Muscle of leg (tissue), 3 donors: ENCODE measurements at regions not wholly inside any gene's neighbourhood (a gene's known extent, or its start where the extent isn't known, plus 50 kb on each side); places are given as distances from the start of the nearest gene placed in this dataset.
"Not testable (repeated sequence)": the region's sequence is repeated elsewhere in the genome, so short reads cannot be mapped to it uniquely, and the experiment has no call there.

ENCODE experiments used
- DNase-seq: peaks from one replicate; pipeline ENCODE4 v3.0.0; 2013
- H3K27ac ChIP-seq: one replicate; pipeline ENCODE4 v1.5.1; 2013; ENCODE audit warnings: mild to moderate bottlenecking, low read length, control low read depth
- H3K27me3 ChIP-seq: one replicate; pipeline ENCODE4 v1.6.1; 2013; ENCODE audit warnings: low read length; ENCODE audit not compliant: control insufficient read depth, insufficient read depth
- H3K36me3 ChIP-seq: one replicate; pipeline ENCODE4 v1.6.1; 2013; ENCODE audit warnings: low read length; ENCODE audit not compliant: control insufficient read depth, insufficient read depth
- H3K4me1 ChIP-seq: one replicate; pipeline ENCODE4 v1.6.1; 2013; ENCODE audit warnings: low read length; ENCODE audit not compliant: control insufficient read depth, insufficient read depth
- H3K4me3 ChIP-seq: one replicate; pipeline ENCODE4 v1.5.1; 2013; ENCODE audit warnings: low read length, control low read depth
- H3K9me3 ChIP-seq: replicated peaks from 2 replicates; pipeline ENCODE4 v1.6.1; 2013; ENCODE audit warnings: low read depth, low read length; ENCODE audit not compliant: control insufficient read depth
- WGBS: methylation state at CpG from one replicate; pipeline ENCODE4 v1.1.5; 2013; ENCODE audit warnings: missing lambda C conversion rate; ENCODE audit not compliant: insufficient coverage; 5-methylcytosine and 5-hydroxymethylcytosine counted together

- Histone ChIP-seq H3K4me1 (peaks cover 11% of the 10 kb centered on the region), H3K27ac (no peak overlapping the region), H3K4me3 (no peak overlapping the region), H3K36me3 (no peaks in the 10 kb centered on the region), H3K9me3 (peaks cover 9% of the 10 kb centered on the region), H3K27me3 (peaks cover 2% of the 10 kb centered on the region)
- 17% methylated on average over 13 of the region's 19 CpGs for WGBS
- peak; percentile 55 for DNase-seq
These were observed 167.7 kb upstream of the WSCD1 start for GRCh38 chr17:5902181-5903140.

DNA sequence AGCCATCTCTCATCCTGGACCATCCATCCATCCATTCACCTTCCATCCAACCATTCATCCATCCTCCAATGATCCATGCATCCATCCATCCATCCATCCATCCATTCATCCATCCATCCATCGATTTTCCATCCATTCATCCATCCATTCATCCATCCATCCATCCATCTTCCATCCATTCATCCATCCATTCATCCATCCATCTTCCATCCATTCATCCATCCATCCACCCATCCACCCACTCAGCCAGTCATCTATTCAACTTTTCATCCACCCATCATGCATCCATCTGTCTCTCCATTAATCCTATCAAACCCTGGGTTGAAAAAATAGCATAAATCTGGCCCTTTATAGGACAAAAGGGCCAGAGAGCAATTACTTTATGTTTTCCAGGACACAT lies 158.3 kb upstream of the WSCD1 start:
- Histone ChIP-seq H3K4me3 (no peak overlapping the region), H3K36me3 (no peaks in the 10 kb centered on the region), H3K27ac (no peak overlapping the region), H3K9me3 (no peaks in the 10 kb centered on the region), H3K4me1 (no peaks in the 10 kb centered on the region), H3K27me3 (no peaks in the 10 kb centered on the region)
- WGBS = 40% methylated on average over 1 of the region's 1 CpG
- no peak for DNase-seq

GRCh38 chr17:5913032-5913531 lies 157.1 kb upstream of the WSCD1 start:
- Histone ChIP-seq H3K4me1 (no peaks in the 10 kb centered on the region), H3K27ac (no peak overlapping the region), H3K36me3 (no peaks in the 10 kb centered on the region), H3K27me3 (no peaks in the 10 kb centered on the region), H3K4me3 (no peak overlapping the region), H3K9me3 (no peaks in the 10 kb centered on the region)
- WGBS = 51% methylated on average over 2 of the region's 7 CpGs
- DNase-seq = no peak

GRCh38 chr17:5913641-5914040 lies 156.5 kb upstream of the WSCD1 start:
- no peak overlapping the region for H3K27ac ChIP-seq
- H3K9me3 ChIP-seq = no peaks in the 10 kb centered on the region
- no peaks in the 10 kb centered on the region for H3K36me3 ChIP-seq
- no peak overlapping the region for H3K4me3 ChIP-seq
- DNase-seq = no peak
- 71% methylated on average over 1 of the region's 1 CpG for WGBS
- no peaks in the 10 kb centered on the region for H3K27me3 ChIP-seq
- H3K4me1 ChIP-seq = no peaks in the 10 kb centered on the region

DNA sequence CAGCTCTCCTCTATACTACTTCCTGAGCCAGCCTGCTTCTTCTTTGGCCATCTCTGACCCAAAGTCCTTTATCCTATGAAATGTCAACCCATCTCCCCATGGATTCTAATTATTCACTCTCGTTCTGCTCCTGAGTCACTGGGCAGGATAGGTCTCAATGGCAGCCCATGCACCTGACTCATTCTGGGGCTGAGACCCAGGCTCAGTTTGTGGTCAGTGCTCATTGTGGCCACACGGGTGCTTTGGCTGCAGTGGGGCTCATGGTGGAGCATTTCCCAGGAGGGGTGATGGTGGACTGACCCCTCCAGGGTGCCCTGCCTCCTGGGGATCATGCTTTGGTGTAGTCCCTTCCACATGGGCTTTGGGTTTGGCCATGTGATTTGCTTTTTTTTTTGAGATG lies 154.8 kb upstream of the WSCD1 start:
- DNase-seq = no peak
- WGBS = 67% methylated on average over 2 of the region's 2 CpGs
- no peaks in the 10 kb centered on the region for H3K27me3 ChIP-seq
- H3K36me3 ChIP-seq = no peaks in the 10 kb centered on the region
- peaks cover 2% of the 10 kb centered on the region for H3K4me1 ChIP-seq
- H3K4me3 ChIP-seq = no peak overlapping the region
- no peaks in the 10 kb centered on the region for H3K9me3 ChIP-seq
- no peak overlapping the region for H3K27ac ChIP-seq

- no peaks in the 10 kb centered on the region for H3K9me3 ChIP-seq
- no peaks in the 10 kb centered on the region for H3K36me3 ChIP-seq
- DNase-seq = no peak
- H3K27ac ChIP-seq = no peak overlapping the region
- peaks cover 2% of the 10 kb centered on the region for H3K4me1 ChIP-seq
- no peak overlapping the region for H3K4me3 ChIP-seq
- no peaks in the 10 kb centered on the region for H3K27me3 ChIP-seq
- WGBS = 25% methylated on average over 2 of the region's 4 CpGs
These were observed 151.1 kb upstream of the WSCD1 start for GRCh38 chr17:5919089-5919488.

DNA sequence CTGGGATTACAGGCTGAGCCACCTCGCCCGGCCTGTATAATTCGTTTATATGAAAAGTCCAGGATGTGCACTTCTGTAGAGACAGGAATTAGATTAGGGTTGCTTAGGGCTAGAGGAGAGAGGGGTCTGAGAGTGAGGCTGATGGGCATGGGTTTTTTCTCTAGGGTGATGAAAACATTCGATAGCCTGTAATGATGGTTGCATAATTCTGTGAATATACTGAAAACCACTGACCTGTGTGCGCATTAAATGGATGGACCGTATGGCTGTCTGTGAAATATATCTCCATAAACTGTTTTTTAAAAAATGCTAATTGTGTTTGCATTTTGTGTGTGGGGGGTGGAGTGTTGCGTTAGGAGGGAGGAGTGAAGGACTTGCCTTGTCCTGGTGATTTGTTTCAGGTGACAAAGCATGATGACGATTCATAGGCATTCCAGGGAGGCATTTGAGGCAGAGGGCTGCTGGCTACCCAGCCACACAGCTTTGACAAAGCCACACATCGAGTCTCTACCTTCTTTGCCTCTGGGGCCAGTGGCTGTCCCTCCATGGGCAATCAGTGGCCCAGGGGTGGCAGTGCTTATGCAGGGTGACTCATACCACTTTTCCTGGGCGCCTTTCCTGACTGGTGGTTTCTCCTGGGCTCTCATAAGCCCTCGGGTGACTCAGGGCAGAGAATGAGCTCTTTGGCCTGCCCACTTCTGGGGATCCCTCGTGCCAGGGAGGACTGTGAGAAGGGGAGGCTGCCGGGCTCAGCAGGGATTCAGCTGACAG lies 148.5 kb upstream of the WSCD1 start:
- DNase-seq = no peak
- no peaks in the 10 kb centered on the region for H3K9me3 ChIP-seq
- H3K4me1 ChIP-seq = peaks cover 2% of the 10 kb centered on the region
- no peak overlapping the region for H3K4me3 ChIP-seq
- WGBS = 80% methylated on average over 10 of the region's 13 CpGs
- H3K36me3 ChIP-seq = no peaks in the 10 kb centered on the region
- H3K27ac ChIP-seq = no peak overlapping the region
- no peaks in the 10 kb centered on the region for H3K27me3 ChIP-seq

DNA sequence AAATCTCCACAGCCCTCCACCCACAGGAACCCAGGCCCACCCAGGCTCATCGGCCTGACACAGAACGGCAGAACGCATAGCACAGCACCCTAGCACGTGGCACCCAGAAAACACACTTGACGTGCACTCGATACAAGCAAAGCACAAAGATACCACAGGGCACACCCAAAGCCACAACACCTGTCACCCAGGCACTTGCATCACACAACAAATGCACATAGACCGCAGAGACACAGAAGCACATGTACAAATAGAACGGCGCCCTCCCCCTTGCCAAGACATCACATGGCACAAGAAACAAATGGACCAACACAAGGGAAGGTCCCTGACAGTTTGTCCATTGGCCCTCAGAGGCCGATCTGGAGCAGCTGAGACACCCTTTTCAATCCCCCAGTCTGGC lies 147.7 kb upstream of the WSCD1 start:
- no peaks in the 10 kb centered on the region for H3K27me3 ChIP-seq
- no peak overlapping the region for H3K27ac ChIP-seq
- 86% methylated on average over 10 of the region's 10 CpGs for WGBS
- H3K9me3 ChIP-seq = no peaks in the 10 kb centered on the region
- peak; percentile 51 for DNase-seq
- no peaks in the 10 kb centered on the region for H3K36me3 ChIP-seq
- no peak overlapping the region for H3K4me3 ChIP-seq
- peaks cover 2% of the 10 kb centered on the region for H3K4me1 ChIP-seq

DNA sequence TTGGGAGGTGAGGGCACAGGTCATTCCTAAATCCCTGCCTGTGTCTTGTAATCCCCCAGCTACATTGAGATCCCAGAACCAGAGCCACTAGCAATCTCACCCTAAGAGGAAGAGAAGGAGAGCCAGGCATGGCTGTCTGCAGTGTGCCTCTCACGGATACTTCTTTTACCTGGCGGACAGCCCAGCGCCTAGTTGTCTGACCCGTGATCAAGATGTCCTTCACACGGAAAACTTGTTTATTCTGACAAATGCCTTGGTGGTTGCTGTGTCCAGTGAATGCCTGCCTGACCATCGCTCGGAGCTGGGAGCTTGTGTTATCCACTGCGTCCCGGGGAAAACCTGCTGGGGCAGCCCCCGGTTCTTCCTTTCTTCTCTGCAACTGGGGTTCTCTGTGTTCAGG lies 140.5 kb upstream of the WSCD1 start:
- Histone ChIP-seq H3K36me3 (no peaks in the 10 kb centered on the region), H3K27me3 (no peaks in the 10 kb centered on the region)
- WGBS = 89% methylated on average over 10 of the region's 10 CpGs

GRCh38 chr17:5930555-5930954 lies 139.6 kb upstream of the WSCD1 start:
- not testable (repeated sequence) for H3K27ac ChIP-seq, DNase-seq, H3K4me1 ChIP-seq, H3K9me3 ChIP-seq, H3K4me3 ChIP-seq, H3K36me3 ChIP-seq, H3K27me3 ChIP-seq
- WGBS = no CpG with 5 or more reads among the region's 1 CpG

More for the DNA sequence above, 140.5 kb upstream of the WSCD1 start:
- Histone ChIP-seq H3K4me3 (no peak overlapping the region), H3K9me3 (no peaks in the 10 kb centered on the region), H3K4me1 (no peaks in the 10 kb centered on the region), H3K27ac (no peak overlapping the region)
- DNase-seq = no peak
